HCT116 (cell line): ENCODE measurements at regions not wholly inside any gene's neighbourhood (a gene's known extent, or its start where the extent isn't known, plus 50 kb on each side); places are given as distances from the start of the nearest gene placed in this dataset.

Experiments used
- ATAC-seq: fragments of 200-7000 bp; cut with Tn5 transposase; 2 replicates; pipeline ENCODE4 v1.9.1; 2020; ENCODE audit warnings: mild to moderate bottlenecking, moderate library complexity
- BruUV-seq: library from RNA; stranded (reverse); fragments of 400-500 nt; replicated peaks from 2 replicates; lab custom pipeline; 2021; lab: Mats Ljungman, UMichigan
- CTCF ChIA-PET: fragments of 300-600 bp; sonication (Branson Sonifier 250); formaldehyde crosslinking; loops from one replicate; lab custom pipeline; 2021; ENCODE audit warnings: antibody characterized with exemption; lab: Charles Lee
- POLR2A ChIA-PET: fragments of 300-600, 350-600 bp; sonication (Branson Sonifier 250); formaldehyde crosslinking; loops from one replicate; lab custom pipeline; 2021; ENCODE audit warnings: antibody characterized with exemption; lab: Charles Lee
- RAD21 ChIA-PET, 2 experiments: fragments of 300-600 bp; sonication (Branson Sonifier 250); formaldehyde crosslinking; loops; one replicate each; lab custom pipeline; 2023; ENCODE audit warnings: low total read pairs in 2 of 2; ENCODE audit not compliant: uncharacterized antibody in 2 of 2, unreplicated experiment in 2 of 2, low non-redundant PET in 1 of 2; lab: Charles Lee
- DNase-seq: peaks from one replicate; pipeline ENCODE4 v3.0.0-alpha.2; 2010; ENCODE audit warnings: low read depth, low spot score
- H2AFZ ChIP-seq: fragments of 200-600 bp; shearing (Covaris generic), sonication (generic); 2 replicates; pipeline ENCODE4 v1.6.1; 2017; ENCODE audit warnings: low read depth, mixed run types, mixed read lengths, antibody characterized with exemption, low read length; ENCODE audit not compliant: poor library complexity, severe bottlenecking
- H3K27ac ChIP-seq: 2 replicates; pipeline ENCODE4 v1.5.1; 2012; ENCODE audit warnings: low read depth, low read length
- H3K27me3 ChIP-seq: fragments of 200-600 bp; sonication (generic); 2 replicates; pipeline ENCODE4 v1.6.1; 2016; ENCODE audit warnings: mixed run types, low read length, mixed read lengths; ENCODE audit not compliant: insufficient read depth
- H3K36me3 ChIP-seq, 2 experiments: fragments of 200-500 bp in 1 of 2; fragments of 200-600 bp in 1 of 2; sonication (Bioruptor generic) in 1 of 2; sonication (generic) in 1 of 2; 2 replicates each; pipeline versions ENCODE4 v1.5.1 to v1.6.1; 2014 to 2016; ENCODE audit warnings: low read length in 2 of 2, inconsistent platforms in 1 of 2, mixed read lengths in 1 of 2, mixed run types in 1 of 2; ENCODE audit not compliant: insufficient read depth in 2 of 2, control insufficient read depth in 1 of 2
- H3K4me1 ChIP-seq, 2 experiments: fragments of 200-600 bp in 1 of 2; sonication (generic) in 1 of 2; 2 replicates each; pipeline versions ENCODE4 v1.5.1 to v1.6.1; 2012 to 2017; ENCODE audit warnings: low read length in 2 of 2, inconsistent platforms in 1 of 2, mild to moderate bottlenecking in 1 of 2, mixed read lengths in 1 of 2, mixed run types in 1 of 2, moderate library complexity in 1 of 2; ENCODE audit not compliant: insufficient read depth in 2 of 2, control insufficient read depth in 1 of 2
- H3K4me2 ChIP-seq: fragments of 200-600 bp; sonication (generic); 2 replicates; pipeline ENCODE4 v1.6.1; 2017; ENCODE audit warnings: mixed run types, low read length, mixed read lengths
- H3K4me3 ChIP-seq, 2 experiments: fragments of 200-600 bp in 1 of 2; sonication (generic) in 1 of 2; replicated peaks in 1 of 2; 2 replicates each; pipeline ENCODE4 v1.5.1; 2011 to 2016; ENCODE audit warnings: low read length in 2 of 2, control low read depth in 1 of 2, low read depth in 1 of 2, mild to moderate bottlenecking in 1 of 2, mixed read lengths in 1 of 2, mixed run types in 1 of 2
- H3K79me2 ChIP-seq: fragments of 200-600 bp; sonication (generic); 2 replicates; pipeline ENCODE4 v1.6.1; 2017; ENCODE audit warnings: mild to moderate bottlenecking, mixed run types, low read length, moderate library complexity, mixed read lengths; ENCODE audit not compliant: insufficient read depth
- H3K9ac ChIP-seq: fragments of 200-600 bp; sonication (generic); 2 replicates; pipeline ENCODE4 v1.6.1; 2016; ENCODE audit warnings: low read length, mixed read lengths
- H3K9me2 ChIP-seq: fragments of 200-600 bp; sonication (generic), shearing (Covaris generic); 2 replicates; pipeline ENCODE4 v1.6.1; 2017; ENCODE audit warnings: mixed run types, mild to moderate bottlenecking, moderate library complexity; ENCODE audit not compliant: insufficient read depth
- H3K9me3 ChIP-seq, 2 experiments: fragments of 200-500 bp in 1 of 2; fragments of 200-600 bp in 1 of 2; sonication (Bioruptor generic) in 1 of 2; sonication (generic) in 1 of 2; 2 replicates each; pipeline ENCODE4 v1.6.1; 2014 to 2017; ENCODE audit warnings: low read length in 2 of 2, mixed read lengths in 2 of 2, inconsistent platforms in 1 of 2, low read depth in 1 of 2, mild to moderate bottlenecking in 1 of 2, mixed run types in 1 of 2, moderate library complexity in 1 of 2; ENCODE audit not compliant: control insufficient read depth in 1 of 2, insufficient read depth in 1 of 2
- H4K20me1 ChIP-seq: fragments of 200-600 bp; sonication (generic), shearing (Covaris generic); 2 replicates; pipeline ENCODE4 v1.6.1; 2017; ENCODE audit warnings: mixed run types, mild to moderate bottlenecking, moderate library complexity; ENCODE audit not compliant: insufficient read depth
- CBX3 ChIP-seq: IDR thresholded peaks from 2 replicates; pipeline ENCODE4 v1.6.1; 2012; ENCODE audit warnings: low read depth
- CEBPB ChIP-seq: IDR thresholded peaks from 2 replicates; pipeline ENCODE4 v1.6.1; 2012; ENCODE audit warnings: low read depth
- EGR1 ChIP-seq: IDR thresholded peaks from 2 replicates; pipeline ENCODE4 v1.6.1; 2012; ENCODE audit warnings: low read depth
- ELF1 ChIP-seq: IDR thresholded peaks from 2 replicates; pipeline ENCODE4 v1.6.1; 2012; ENCODE audit warnings: low read depth, borderline replicate concordance
- EZH2 ChIP-seq: fragments of 200-600 bp; sonication (generic); IDR thresholded peaks from 2 replicates; pipeline ENCODE4 v1.6.1; 2017; ENCODE audit warnings: antibody characterized with exemption, mixed run types
- EZH2phosphoT487 ChIP-seq: fragments of 200-600 bp; IDR thresholded peaks from 2 replicates; pipeline ENCODE4 v1.6.1; 2018; ENCODE audit warnings: antibody characterized with exemption, borderline replicate concordance
- POLR2AphosphoS5 ChIP-seq: IDR thresholded peaks from 2 replicates; pipeline ENCODE4 v1.6.1; 2011; ENCODE audit warnings: mild to moderate bottlenecking, low read depth, low read length, moderate library complexity
- REST ChIP-seq: IDR thresholded peaks from 2 replicates; pipeline ENCODE4 v1.6.1; 2012; ENCODE audit warnings: low read depth
- SIN3A ChIP-seq: IDR thresholded peaks from 2 replicates; pipeline ENCODE4 v1.6.1; 2012; ENCODE audit warnings: low read depth
- SP1 ChIP-seq: IDR thresholded peaks from 2 replicates; pipeline ENCODE4 v1.6.1; 2012; ENCODE audit warnings: low read depth
- SRF ChIP-seq: IDR thresholded peaks from 2 replicates; pipeline ENCODE4 v1.6.1; 2012; ENCODE audit warnings: low read depth
- TCF7L2 ChIP-seq: IDR thresholded peaks from 2 replicates; pipeline ENCODE4 v1.7.0; 2011; ENCODE audit warnings: borderline replicate concordance, inconsistent platforms; ENCODE audit not compliant: insufficient read depth, insufficient read length; ENCODE audit errors: extremely low read depth
- ZBTB33 ChIP-seq: IDR thresholded peaks from 2 replicates; pipeline ENCODE4 v1.6.1; 2011; ENCODE audit warnings: mild to moderate bottlenecking, low read length, moderate library complexity; ENCODE audit not compliant: insufficient replicate concordance; ENCODE audit errors: extremely low read depth
- ZFX ChIP-seq: fragments of 450-650 bp; IDR thresholded peaks from 2 replicates; pipeline ENCODE4 v1.6.1; 2017
- ZNF274 ChIP-seq: fragments of 200-500 bp; sonication (Bioruptor generic); IDR thresholded peaks from 2 replicates; pipeline ENCODE4 v1.6.1; 2014; ENCODE audit warnings: mild to moderate bottlenecking, low read depth, low read length, inconsistent platforms
- intact Hi-C: fragments of 100-400 bp; cut with micrococcal nuclease; formaldehyde crosslinking; loops from 2 replicates; pipeline ENCODE4 v1.10.0; 2022

- TF ChIP-seq REST (no peak), SP1 (no peak), CBX3 (no peak), ZFX (no peak), SIN3A (no peak)
Measured at GRCh38 chr13:74675972-74676371, 541.8 kb upstream of the KLF12 start (continued).

GRCh38 chr13:74675182-74675581 is 541.0 kb upstream of the KLF12 start:
- no peaks in the 10 kb centered on the region for H3K79me2 ChIP-seq
- no peaks in the 10 kb centered on the region for H3K36me3 ChIP-seq
- ATAC-seq: no peak
- no peaks in the 10 kb centered on the region for H3K9me3 ChIP-seq
- H3K27me3 ChIP-seq: no peaks in the 10 kb centered on the region
- intact Hi-C loops: no loop called here
- DNase-seq: no peak
- TF ChIP-seq CEBPB: no peak
- no peak for TF ChIP-seq EZH2
- no peak for TF ChIP-seq EGR1
- TF ChIP-seq ELF1: no peak
- no peak for TF ChIP-seq REST
- no peak for TF ChIP-seq ZNF274
- TF ChIP-seq TCF7L2: no peak
- TF ChIP-seq SP1: no peak
- no peak for TF ChIP-seq POLR2AphosphoS5
- TF ChIP-seq SRF: no peak
- TF ChIP-seq EZH2phosphoT487: no peak
- no peak for TF ChIP-seq ZFX
- no peak for TF ChIP-seq ZBTB33
- no peak overlapping the region for H3K27ac ChIP-seq
- no peak overlapping the region for H2AFZ ChIP-seq
- RAD21 ChIA-PET: no interaction called here
- no peak overlapping the region for H3K9ac ChIP-seq
- no peaks in the 10 kb centered on the region for H3K4me1 ChIP-seq
- CTCF ChIA-PET: no interaction called here
- no peaks in the 10 kb centered on the region for H3K9me2 ChIP-seq
- H3K4me2 ChIP-seq: no peak overlapping the region
- no peaks in the 10 kb centered on the region; the same call in 1 of the 2 replicates for H4K20me1 ChIP-seq
- BruUV-seq: no TSS peak
- POLR2A ChIA-PET: no interaction called here
- H3K4me3 ChIP-seq: no peak overlapping the region
